GM12864 (cell line): ENCODE measurements at regions not wholly inside any gene's neighbourhood (a gene's known extent, or its start where the extent isn't known, plus 50 kb on each side); places are given as distances from the start of the nearest gene placed in this dataset.

Experiments
- DNase-seq: peaks from one replicate; pipeline ENCODE4 v3.0.0-alpha.2; 2011; ENCODE audit warnings: low read depth
- H3K4me3 ChIP-seq: 2 replicates; pipeline ENCODE4 v1.5.1; 2011; ENCODE audit warnings: mild to moderate bottlenecking, low read depth, low read length, control low read depth
- CTCF ChIP-seq: IDR thresholded peaks from 2 replicates; pipeline ENCODE4 v1.5.1; 2011; ENCODE audit warnings: low read depth, mild to moderate bottlenecking, moderate library complexity, low read length, control low read depth, inconsistent platforms; ENCODE audit errors: missing control alignments

DNA sequence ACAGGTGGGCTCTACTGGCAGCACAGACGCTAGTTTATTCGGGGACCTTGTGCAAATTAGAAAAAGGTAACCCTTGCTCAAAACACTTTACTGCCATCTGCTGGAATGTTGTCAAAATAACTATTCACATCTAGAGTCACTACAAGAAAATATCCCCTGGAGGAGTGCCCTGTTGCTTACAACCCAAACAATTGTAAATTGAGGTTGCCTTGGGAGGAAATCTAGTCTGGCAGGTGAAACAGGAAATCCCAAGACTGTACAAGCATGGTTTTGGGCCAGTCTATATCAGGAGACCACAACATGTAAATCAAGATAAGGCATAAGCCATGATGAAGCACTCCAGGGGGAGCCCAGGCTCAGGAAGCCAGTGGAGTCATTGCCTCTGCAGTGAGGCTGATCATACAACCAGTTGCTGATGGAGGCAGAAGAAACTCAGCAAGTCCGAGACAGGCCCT is 136.8 kb upstream of the ACP3 start:
- no peak overlapping the region for H3K4me3 ChIP-seq
- peak; percentile 12 for DNase-seq
- TF ChIP-seq CTCF, result peak; percentile 53

GRCh38 chr3:132183811-132184210 is 133.4 kb upstream of the ACP3 start:
- no peak for TF ChIP-seq CTCF
- no peak for DNase-seq
- no peak overlapping the region for H3K4me3 ChIP-seq

GRCh38 chr3:132187746-132188145 is 129.5 kb upstream of the ACP3 start:
- no peak for TF ChIP-seq CTCF
- no peak overlapping the region for H3K4me3 ChIP-seq
- no peak for DNase-seq

DNA sequence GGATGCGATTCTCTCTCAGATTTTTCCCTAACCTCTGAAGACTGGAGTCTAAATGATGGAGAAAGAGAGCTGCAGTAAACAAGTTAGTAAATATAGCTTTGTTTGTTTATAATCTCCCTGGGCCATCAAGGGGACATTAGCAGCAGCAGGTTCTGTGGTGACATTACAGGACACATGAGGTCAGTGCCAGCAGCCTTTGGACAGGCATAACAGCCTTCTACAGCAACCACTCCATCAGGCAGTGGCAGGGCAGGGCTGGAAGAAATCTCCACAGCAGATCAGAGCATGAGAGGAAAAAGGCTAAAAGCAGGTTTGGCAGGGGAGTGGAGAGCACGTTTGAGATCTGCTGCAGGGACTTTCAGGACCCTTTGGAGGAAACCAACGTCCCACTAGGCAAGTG is 127.6 kb upstream of the ACP3 start:
- no peak for TF ChIP-seq CTCF
- no peak overlapping the region for H3K4me3 ChIP-seq
- DNase-seq, result no peak

- no peak for TF ChIP-seq CTCF
- no peak overlapping the region for H3K4me3 ChIP-seq
- DNase-seq, result no peak
These were observed 121.1 kb upstream of the ACP3 start for GRCh38 chr3:132196113-132196512.

GRCh38 chr3:132198516-132198915 is 118.7 kb upstream of the ACP3 start:
- no peak for DNase-seq
- no peak overlapping the region for H3K4me3 ChIP-seq
- no peak for TF ChIP-seq CTCF

GRCh38 chr3:132199451-132199850 is 117.8 kb upstream of the ACP3 start:
- TF ChIP-seq CTCF, result no peak
- H3K4me3 ChIP-seq, result no peak overlapping the region
- DNase-seq, result no peak
